Hypothalamus (tissue), 51 donors: ENCODE measurements at regions not wholly inside any gene's neighbourhood (a gene's known extent, or its start where the extent isn't known, plus 50 kb on each side); places are given as distances from the start of the nearest gene placed in this dataset.

ENCODE experiments used
- DNase-seq, 51 donors: peaks; one replicate each; lab custom pipeline; 2025; lab: John Stamatoyannopoulos, UW

DNA sequence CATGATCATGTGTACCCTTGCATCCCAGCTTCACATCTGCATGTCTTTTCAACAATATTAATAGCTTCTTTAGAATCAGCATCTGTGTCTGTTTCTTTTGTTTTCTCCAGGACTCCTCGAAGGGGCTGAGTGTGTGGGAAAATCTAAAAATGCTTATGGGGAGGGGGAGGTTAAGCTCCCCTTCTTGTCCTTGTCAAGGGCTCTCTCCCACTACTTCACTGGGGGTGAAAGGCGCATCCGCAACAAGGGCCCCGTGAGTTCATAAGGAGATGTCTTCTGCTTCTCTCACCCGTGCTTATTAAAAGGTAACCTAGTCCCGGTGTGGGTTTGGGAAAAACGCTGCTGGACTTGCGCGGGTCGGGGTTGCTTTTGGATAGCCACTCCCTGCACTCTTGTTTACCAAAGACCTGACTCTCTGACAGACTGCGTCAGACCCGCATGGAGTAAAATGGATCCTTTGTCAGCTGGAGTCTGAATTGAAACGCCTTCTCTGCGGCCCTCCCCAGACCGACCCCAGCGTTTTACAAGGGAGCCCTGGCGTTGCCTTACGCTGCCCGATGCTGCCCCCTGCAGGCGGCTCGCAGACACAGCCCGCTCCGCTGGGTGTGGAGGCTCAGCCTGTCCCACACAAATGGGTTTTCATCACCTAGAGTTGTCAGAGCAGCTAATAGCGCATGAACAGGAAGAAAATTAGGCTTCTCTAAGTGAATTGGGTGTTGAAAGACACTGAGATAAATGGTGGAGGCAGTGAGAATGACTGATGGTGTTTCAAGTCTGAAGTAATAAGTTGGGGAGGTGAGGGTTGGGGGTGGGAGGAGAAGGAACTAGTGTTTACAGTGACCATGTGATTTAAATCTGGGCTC lies 53.8 kb downstream of the IER5 start:
- DNase-seq, result peak; percentile 39 to 94 (median 81)

GRCh38 chr1:181143102-181143859 lies 54.8 kb downstream of the IER5 start:
- no peak for DNase-seq

DNA sequence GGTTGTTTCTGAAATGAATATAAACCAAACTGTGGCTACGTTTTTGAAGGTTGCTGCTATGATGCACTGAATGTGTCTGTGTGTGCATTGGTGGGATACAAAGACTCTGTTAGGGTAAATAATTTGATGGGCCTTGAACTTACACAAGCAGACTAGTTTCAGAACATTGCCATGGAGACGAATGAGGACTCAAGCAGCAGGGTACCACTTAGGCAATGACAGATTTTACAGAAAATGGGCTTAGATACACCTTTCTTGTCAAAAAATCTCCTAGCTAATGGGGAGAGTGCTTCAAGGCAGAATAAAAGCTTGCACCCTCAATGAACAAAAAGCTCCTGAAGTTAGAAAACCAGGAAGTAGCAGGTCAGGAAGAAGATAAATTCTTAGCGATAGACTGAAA lies 55.7 kb downstream of the IER5 start:
- DNase-seq, result no peak

DNA sequence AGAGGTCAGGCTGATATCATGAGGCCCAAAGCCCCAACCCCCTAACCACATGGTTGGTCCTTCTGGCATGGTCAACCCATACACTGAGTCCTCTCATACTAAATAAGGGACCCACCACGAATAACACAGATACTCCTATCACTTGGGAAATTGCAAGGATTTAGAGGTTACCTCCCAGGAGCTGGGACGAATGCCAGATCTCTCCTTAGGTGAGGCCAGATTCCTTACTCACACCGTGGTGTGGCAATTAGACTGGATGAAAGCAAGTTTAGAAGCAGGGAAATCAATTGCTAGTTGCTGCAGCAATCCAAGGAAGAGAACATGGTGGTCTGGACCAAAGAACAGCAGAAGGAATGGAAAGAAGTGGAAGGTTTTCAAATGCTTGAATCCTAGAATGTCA lies 60.1 kb downstream of the IER5 start:
- DNase-seq, result no peak

DNA sequence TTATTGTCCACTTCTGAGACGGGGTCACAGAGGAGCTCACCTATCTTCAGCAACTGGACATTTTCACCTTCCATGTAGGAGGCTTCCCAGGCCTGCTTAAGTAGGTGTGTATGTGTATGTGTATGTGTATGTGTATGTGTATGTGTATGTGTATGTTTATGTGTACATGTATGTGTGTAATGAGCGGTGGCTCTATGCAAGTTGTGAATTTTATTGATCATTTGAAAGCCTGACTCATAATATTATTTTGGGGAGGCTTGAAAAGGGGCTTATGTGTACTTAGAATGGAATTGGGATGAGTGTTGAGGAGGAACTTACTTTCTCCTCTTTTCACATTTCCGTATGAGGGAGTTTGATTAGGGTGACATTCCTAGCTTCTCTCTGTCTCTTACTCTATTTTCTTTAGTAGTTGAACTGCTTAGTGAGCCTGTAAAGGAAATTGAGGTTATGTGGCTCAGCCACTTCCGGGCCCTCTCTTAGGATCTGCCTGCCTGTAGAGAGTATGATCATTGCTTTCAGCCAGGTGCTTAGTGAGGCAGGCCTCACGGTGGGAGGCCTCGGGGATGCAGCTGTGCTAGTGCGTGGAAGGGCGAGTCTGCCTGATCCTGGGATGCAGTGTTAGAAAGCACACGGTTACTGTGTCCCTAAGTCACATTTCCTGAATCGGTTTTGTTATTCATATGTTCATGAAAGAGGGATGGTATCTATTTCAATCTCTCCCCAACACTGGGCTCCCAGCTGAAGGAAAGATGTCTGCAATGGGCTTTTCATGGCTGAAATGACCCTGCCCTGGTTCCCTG lies 61.0 kb downstream of the IER5 start:
- DNase-seq, result no peak

DNA sequence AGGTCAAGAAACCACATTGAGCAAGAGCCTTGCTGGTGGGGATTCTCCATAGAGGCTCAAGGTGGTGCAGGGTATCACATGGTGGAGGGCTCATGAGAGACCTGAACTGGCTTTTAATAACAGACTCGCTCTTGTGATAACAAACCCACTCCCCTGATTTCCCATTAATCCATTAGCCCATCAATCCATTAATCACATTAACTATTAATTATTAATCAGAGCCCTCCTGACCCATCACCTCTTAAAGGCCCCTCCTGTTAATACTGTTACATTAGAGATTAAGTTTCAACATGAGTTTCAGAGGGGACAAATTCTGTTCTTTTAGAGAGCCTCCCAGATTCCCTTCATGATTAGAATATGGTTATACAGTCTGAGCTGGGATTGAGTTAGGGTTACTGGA lies 61.8 kb downstream of the IER5 start:
- DNase-seq, result no peak

DNA sequence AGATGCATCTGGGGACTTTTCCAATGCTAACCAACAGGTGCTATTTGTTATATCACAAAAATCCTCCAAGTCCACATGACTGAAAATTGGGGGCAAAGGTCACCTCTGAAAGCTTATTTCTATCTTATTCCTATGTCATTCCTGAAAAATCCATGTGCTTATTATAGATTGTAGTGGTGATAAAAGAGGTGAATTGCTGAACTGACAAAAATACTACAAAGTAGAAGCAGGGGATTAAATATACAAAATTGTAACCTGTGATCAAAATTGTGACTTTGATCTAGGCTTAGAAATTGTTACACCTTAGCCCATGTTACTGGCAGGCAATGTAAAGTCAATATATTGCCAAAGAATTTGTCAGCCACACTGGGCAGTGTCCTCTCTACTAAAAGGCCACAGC lies 62.3 kb downstream of the IER5 start:
- DNase-seq, result no peak

- DNase-seq, result no peak
Observed at GRCh38 chr1:181151378-181152326, 63.2 kb downstream of the IER5 start.

- peak in 19 of 51 donors; percentile 10 to 48 (median 20) for DNase-seq
Observed at GRCh38 chr1:181152892-181153633, 64.6 kb downstream of the IER5 start.

DNA sequence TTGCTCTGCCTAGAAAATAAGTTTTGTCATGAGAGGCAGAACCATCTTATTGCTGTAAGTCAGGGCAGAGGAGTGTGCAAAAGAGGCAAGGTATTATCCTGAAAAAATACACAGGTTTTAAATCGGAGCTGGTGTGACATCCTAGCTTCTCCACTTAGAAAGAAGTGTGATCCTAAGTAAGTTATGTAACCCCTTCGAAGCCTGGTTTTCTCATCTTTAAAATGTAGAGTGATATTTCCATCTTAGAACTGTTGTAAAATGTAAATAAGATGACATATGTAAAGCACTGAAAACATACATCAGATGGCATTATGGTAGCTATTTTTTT lies 65.1 kb downstream of the IER5 start:
- DNase-seq, result no peak

DNA sequence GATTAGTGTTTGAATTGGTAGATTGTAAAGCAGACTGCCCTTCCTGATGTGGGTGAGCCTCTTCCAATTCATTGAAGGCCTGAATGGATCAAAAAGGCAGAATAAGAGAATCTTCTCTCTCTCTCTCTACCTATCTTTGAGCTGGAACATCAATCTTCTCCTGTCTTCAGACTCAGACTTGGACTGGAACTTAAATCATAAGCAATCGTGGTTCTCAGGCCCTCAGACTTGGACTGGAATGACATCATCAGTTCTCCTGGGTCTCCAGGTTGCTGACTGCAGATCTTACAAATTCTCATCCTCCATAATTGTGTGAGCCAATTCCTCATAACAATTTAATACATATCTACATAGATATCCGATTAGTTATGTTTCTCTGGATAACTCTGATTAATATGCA lies 66.8 kb downstream of the IER5 start:
- DNase-seq, result no peak

GRCh38 chr1:181159451-181160140 lies 71.1 kb downstream of the IER5 start:
- DNase-seq, result no peak

GRCh38 chr1:181160322-181160721 lies 71.8 kb downstream of the IER5 start:
- no peak for DNase-seq

GRCh38 chr1:181160998-181161870 lies 72.7 kb downstream of the IER5 start:
- no peak for DNase-seq

- DNase-seq, result no peak
Observed at GRCh38 chr1:181163662-181164061, 75.2 kb downstream of the IER5 start.

GRCh38 chr1:181166377-181167196 lies 78.1 kb downstream of the IER5 start:
- DNase-seq, result peak in 30 of 51 donors; percentile 7 to 71 (median 43)
